ENCODE measurements at regions not wholly inside any gene's neighbourhood (a gene's known extent, or its start where the extent isn't known, plus 50 kb on each side); places are given as distances from the start of the nearest gene placed in this dataset.

GRCh38 chr4:37740546-37740945 lies 54.4 kb upstream of the RELL1 start:
- WGBS, 2 experiments (ENCODE audit: insufficient coverage in 1 of 2, insufficient read length in 1 of 2) = 75 to 76% methylated on average over 5 of the region's 5 CpGs
- Mint-ChIP-seq H3K27me3 (ENCODE audit: insufficient read depth) (no peaks in the 10 kb centered on the region), H3K36me3 (ENCODE audit: low read depth) (no peaks in the 10 kb centered on the region), H3K27ac (no peak overlapping the region), H3K4me1 (no peaks in the 10 kb centered on the region), H3K4me3 (no peak overlapping the region), H3K9me3 (no peaks in the 10 kb centered on the region)
- Histone ChIP-seq H3K36me3 (ENCODE audit: control insufficient read depth, insufficient read depth, low read length) (no peaks in the 10 kb centered on the region), H3K9me3 (ENCODE audit: control insufficient read depth, low read length) (no peaks in the 10 kb centered on the region), H3K4me1 (ENCODE audit: control insufficient read depth, insufficient read depth, low read length) (no peaks in the 10 kb centered on the region), H3K4me3 (ENCODE audit: low read length) (no peak overlapping the region), H3K27me3 (ENCODE audit: control insufficient read depth, insufficient read depth, low read length, poor library complexity, severe bottlenecking) (no peaks in the 10 kb centered on the region), H3K27ac (ENCODE audit: low read depth, low read length) (no peak overlapping the region), H3K9ac (ENCODE audit: extremely low read depth, low read length, poor library complexity, severe bottlenecking) (no peak overlapping the region)
- DNase-seq = no peak
- TF ChIP-seq, protein P1, sequence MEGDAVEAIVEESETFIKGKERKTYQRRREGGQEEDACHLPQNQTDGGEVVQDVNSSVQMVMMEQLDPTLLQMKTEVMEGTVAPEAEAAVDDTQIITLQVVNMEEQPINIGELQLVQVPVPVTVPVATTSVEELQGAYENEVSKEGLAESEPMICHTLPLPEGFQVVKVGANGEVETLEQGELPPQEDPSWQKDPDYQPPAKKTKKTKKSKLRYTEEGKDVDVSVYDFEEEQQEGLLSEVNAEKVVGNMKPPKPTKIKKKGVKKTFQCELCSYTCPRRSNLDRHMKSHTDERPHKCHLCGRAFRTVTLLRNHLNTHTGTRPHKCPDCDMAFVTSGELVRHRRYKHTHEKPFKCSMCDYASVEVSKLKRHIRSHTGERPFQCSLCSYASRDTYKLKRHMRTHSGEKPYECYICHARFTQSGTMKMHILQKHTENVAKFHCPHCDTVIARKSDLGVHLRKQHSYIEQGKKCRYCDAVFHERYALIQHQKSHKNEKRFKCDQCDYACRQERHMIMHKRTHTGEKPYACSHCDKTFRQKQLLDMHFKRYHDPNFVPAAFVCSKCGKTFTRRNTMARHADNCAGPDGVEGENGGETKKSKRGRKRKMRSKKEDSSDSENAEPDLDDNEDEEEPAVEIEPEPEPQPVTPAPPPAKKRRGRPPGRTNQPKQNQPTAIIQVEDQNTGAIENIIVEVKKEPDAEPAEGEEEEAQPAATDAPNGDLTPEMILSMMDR (conservative IDR thresholded peaks at IDR 0.05) = no peak

DNA sequence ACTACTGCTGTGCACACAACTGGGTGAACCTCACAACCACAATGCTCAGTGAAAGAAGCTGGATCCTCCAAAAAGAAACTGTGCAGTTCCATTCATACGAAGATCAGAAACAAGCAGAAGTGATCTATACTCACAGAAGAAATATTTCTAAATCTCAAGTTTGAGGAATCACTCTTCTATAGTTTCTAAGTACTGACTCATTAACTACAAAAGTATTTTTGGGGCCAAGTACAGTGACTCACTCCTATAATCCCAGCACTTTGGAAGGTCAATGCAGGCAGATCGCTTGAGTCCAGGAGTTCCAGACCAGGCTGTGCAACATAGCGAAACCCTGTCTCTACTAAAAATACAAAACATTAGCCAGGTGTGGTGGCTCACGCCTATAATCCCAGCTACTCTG lies 51.3 kb upstream of the RELL1 start:
- no peaks in the 10 kb centered on the region for H3K4me1 Mint-ChIP-seq
- no peak overlapping the region for H3K9ac ChIP-seq (ENCODE audit: extremely low read depth, low read length, poor library complexity, severe bottlenecking)
- DNase-seq = no peak
- H3K9me3 ChIP-seq (ENCODE audit: control insufficient read depth, low read length) = no peaks in the 10 kb centered on the region
- H3K4me3 Mint-ChIP-seq = no peak overlapping the region
- no peaks in the 10 kb centered on the region for H3K36me3 ChIP-seq (ENCODE audit: control insufficient read depth, insufficient read depth, low read length)
- no peaks in the 10 kb centered on the region for H3K9me3 Mint-ChIP-seq
- no peaks in the 10 kb centered on the region for H3K4me1 ChIP-seq (ENCODE audit: control insufficient read depth, insufficient read depth, low read length)
- TF ChIP-seq, protein P1 (conservative IDR thresholded peaks at IDR 0.05) = no peak
- H3K36me3 Mint-ChIP-seq (ENCODE audit: low read depth) = no peaks in the 10 kb centered on the region
- no peaks in the 10 kb centered on the region for H3K27me3 ChIP-seq (ENCODE audit: control insufficient read depth, insufficient read depth, low read length, poor library complexity, severe bottlenecking)
- no peak overlapping the region for H3K27ac ChIP-seq (ENCODE audit: low read depth, low read length)
- H3K27ac Mint-ChIP-seq = no peak overlapping the region
- WGBS, 2 experiments (ENCODE audit: insufficient coverage in 1 of 2, insufficient read length in 1 of 2) = 92 to 100% methylated on average over 3 to 4 of the region's 4 CpGs
- no peaks in the 10 kb centered on the region for H3K27me3 Mint-ChIP-seq (ENCODE audit: insufficient read depth)
- H3K4me3 ChIP-seq (ENCODE audit: low read length) = no peak overlapping the region
